ENCODE measurements at regions not wholly inside any gene's neighbourhood (a gene's known extent, or its start where the extent isn't known, plus 50 kb on each side); places are given as distances from the start of the nearest gene placed in this dataset.

- H2AFZ ChIP-seq (ENCODE audit: low read length), result no peak overlapping the region
- H4K20me1 ChIP-seq (ENCODE audit: low read length), result no peaks in the 10 kb centered on the region
- H3K9me3 ChIP-seq (ENCODE audit: low read length), result no peaks in the 10 kb centered on the region
- H3K79me2 ChIP-seq (ENCODE audit: low read length), result peaks cover 22% of the 10 kb centered on the region
- no peaks in the 10 kb centered on the region for H3K9me2 ChIP-seq (replicated peaks; ENCODE audit: low read length)
- peaks cover 17% of the 10 kb centered on the region for H3K4me1 ChIP-seq (ENCODE audit: insufficient read depth, low read length)
- intact Hi-C loops (cut with micrococcal nuclease), result no loop called here
- DNase-seq (no peak), ATAC-seq (no peak)
- H3K27me3 ChIP-seq (ENCODE audit: low read length), result no peaks in the 10 kb centered on the region
- H3F3A ChIP-seq (ENCODE audit: low read length, unreplicated experiment), result no peaks in the 10 kb centered on the region
- CTCF ChIA-PET, result interaction anchor here (0.5 to 0.6 kb wide), 3 partner anchors 77 to 498 kb away, joined by 3 to 4 read pairs (median 3); a partner anchor contains a TSS
- peak overlapping the region; percentile 75 for H3K27ac ChIP-seq (ENCODE audit: low read length)
- no peak overlapping the region for H3K9ac ChIP-seq (ENCODE audit: low read length)
- no peak overlapping the region for H3K4me3 ChIP-seq (ENCODE audit: low read length)
- POLR2A ChIA-PET (ENCODE audit: unreplicated experiment), result no interaction called here
- H3K36me3 ChIP-seq (ENCODE audit: low read depth, low read length), result no peaks in the 10 kb centered on the region
- TF ChIP-seq CTCF (conservative IDR thresholded peaks at IDR 0.05; ENCODE audit: low read depth, low read length) (no peak), EZH2 (IDR thresholded peaks at IDR 0.05; ENCODE audit: low read length, unreplicated experiment) (no peak), EZH2phosphoT487 (IDR thresholded peaks at IDR 0.05; ENCODE audit: borderline replicate concordance, low read length) (no peak)
- H3K4me2 ChIP-seq (ENCODE audit: low read length), result peak overlapping the region; percentile 39
- BruUV-seq (replicated peaks), result TSS peak; percentile 28
Measured at GRCh38 chr18:46250812-46251173, 146.6 kb downstream of the HAUS1 start.

GRCh38 chr18:46252759-46253158, 148.6 kb downstream of the HAUS1 start:
- no peak overlapping the region for H3K4me3 ChIP-seq (ENCODE audit: low read length)
- no peak overlapping the region for H3K27ac ChIP-seq (ENCODE audit: low read length)
- intact Hi-C loops (cut with micrococcal nuclease), result no loop called here
- H3K9me3 ChIP-seq (ENCODE audit: low read length), result no peaks in the 10 kb centered on the region
- H3K79me2 ChIP-seq (ENCODE audit: low read length), result peaks cover 28% of the 10 kb centered on the region
- no peak for ATAC-seq
- H3K9me2 ChIP-seq (replicated peaks; ENCODE audit: low read length), result no peaks in the 10 kb centered on the region
- no peak for DNase-seq
- POLR2A ChIA-PET (ENCODE audit: unreplicated experiment), result no interaction called here
- no peaks in the 10 kb centered on the region for H4K20me1 ChIP-seq (ENCODE audit: low read length)
- H2AFZ ChIP-seq (ENCODE audit: low read length), result no peak overlapping the region
- no peaks in the 10 kb centered on the region for H3F3A ChIP-seq (ENCODE audit: low read length, unreplicated experiment)
- H3K27me3 ChIP-seq (ENCODE audit: low read length), result no peaks in the 10 kb centered on the region
- peaks cover 17% of the 10 kb centered on the region for H3K4me1 ChIP-seq (ENCODE audit: insufficient read depth, low read length)
- TF ChIP-seq EZH2phosphoT487 (IDR thresholded peaks at IDR 0.05; ENCODE audit: borderline replicate concordance, low read length) (no peak), EZH2 (IDR thresholded peaks at IDR 0.05; ENCODE audit: low read length, unreplicated experiment) (no peak), CTCF (conservative IDR thresholded peaks at IDR 0.05; ENCODE audit: low read depth, low read length) (no peak)
- CTCF ChIA-PET, result interaction anchor here (0.6 kb wide), 1 partner anchor 80 kb away, joined by 3 read pairs; no protein-coding TSS in a partner anchor
- BruUV-seq (replicated peaks), result no TSS peak
- no peak overlapping the region for H3K9ac ChIP-seq (ENCODE audit: low read length)
- no peak overlapping the region for H3K4me2 ChIP-seq (ENCODE audit: low read length)
- no peaks in the 10 kb centered on the region for H3K36me3 ChIP-seq (ENCODE audit: low read depth, low read length)

- H3K9me2 ChIP-seq (replicated peaks; ENCODE audit: low read length), result no peaks in the 10 kb centered on the region
- H4K20me1 ChIP-seq (ENCODE audit: low read length), result no peaks in the 10 kb centered on the region
- no peak overlapping the region for H3K27ac ChIP-seq (ENCODE audit: low read length)
- no peak overlapping the region for H3K4me3 ChIP-seq (ENCODE audit: low read length)
- ATAC-seq, result no peak
- ChIA-PET CTCF (interaction anchor here (0.6 kb wide), 1 partner anchor 81 kb away, joined by 3 read pairs; no protein-coding TSS in a partner anchor), POLR2A (ENCODE audit: unreplicated experiment) (no interaction called here)
- no peaks in the 10 kb centered on the region for H3K27me3 ChIP-seq (ENCODE audit: low read length)
- no peaks in the 10 kb centered on the region for H3F3A ChIP-seq (ENCODE audit: low read length, unreplicated experiment)
- H3K4me2 ChIP-seq (ENCODE audit: low read length), result no peak overlapping the region
- H3K9ac ChIP-seq (ENCODE audit: low read length), result no peak overlapping the region
- TF ChIP-seq CTCF (conservative IDR thresholded peaks at IDR 0.05; ENCODE audit: low read depth, low read length) (no peak), EZH2phosphoT487 (IDR thresholded peaks at IDR 0.05; ENCODE audit: borderline replicate concordance, low read length) (no peak), EZH2 (IDR thresholded peaks at IDR 0.05; ENCODE audit: low read length, unreplicated experiment) (no peak)
- BruUV-seq (replicated peaks), result no TSS peak
- H3K9me3 ChIP-seq (ENCODE audit: low read length), result no peaks in the 10 kb centered on the region
- peaks cover 17% of the 10 kb centered on the region for H3K4me1 ChIP-seq (ENCODE audit: insufficient read depth, low read length)
- no peak overlapping the region for H2AFZ ChIP-seq (ENCODE audit: low read length)
- peaks cover 25% of the 10 kb centered on the region for H3K79me2 ChIP-seq (ENCODE audit: low read length)
- H3K36me3 ChIP-seq (ENCODE audit: low read depth, low read length), result no peaks in the 10 kb centered on the region
- DNase-seq, result peak; percentile 6
- intact Hi-C loops (cut with micrococcal nuclease), result no loop called here
Measured at GRCh38 chr18:46253498-46253897, 149.3 kb downstream of the HAUS1 start.
